ENCODE measurements at regions not wholly inside any gene's neighbourhood (a gene's known extent, or its start where the extent isn't known, plus 50 kb on each side); places are given as distances from the start of the nearest gene placed in this dataset.

DNA sequence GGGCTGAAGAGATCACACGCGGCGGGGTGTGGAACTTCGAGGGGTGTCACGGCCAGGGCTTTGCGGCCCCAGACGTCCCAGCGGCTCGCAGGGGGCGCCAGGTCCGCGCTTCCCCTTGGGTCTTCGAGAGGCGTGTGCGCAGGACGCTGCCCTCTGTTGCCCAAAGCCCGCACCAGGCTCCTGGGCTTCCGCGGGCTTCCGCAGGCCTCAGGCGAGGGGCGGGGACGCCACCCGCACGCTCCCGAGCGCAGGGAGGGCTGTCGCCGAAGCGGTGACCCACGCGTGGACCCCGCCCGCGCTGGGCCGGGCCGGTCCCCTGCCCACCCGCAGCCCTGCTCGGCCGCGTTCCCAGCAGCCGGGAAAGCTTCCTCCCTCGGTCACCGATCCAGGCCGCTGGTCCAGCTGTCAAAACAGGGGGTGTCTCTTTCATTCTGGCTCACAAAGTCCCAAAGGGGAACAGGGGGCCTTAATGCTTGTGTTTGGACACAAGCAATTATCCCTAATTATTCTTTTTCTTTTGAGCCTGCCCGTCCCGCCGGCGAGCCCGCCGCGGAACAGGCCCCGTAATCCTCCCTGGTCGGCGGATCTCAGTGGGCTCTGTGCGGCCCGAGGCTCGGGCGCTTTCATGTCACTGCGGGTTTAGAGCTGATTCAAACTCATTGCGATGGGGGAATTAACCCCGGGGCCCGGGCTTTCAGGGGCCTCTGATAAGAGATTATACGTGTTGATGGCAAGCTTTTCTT, 60.6 kb downstream of the TMEM174 start:
- TF ChIP-seq, protein P1, sequence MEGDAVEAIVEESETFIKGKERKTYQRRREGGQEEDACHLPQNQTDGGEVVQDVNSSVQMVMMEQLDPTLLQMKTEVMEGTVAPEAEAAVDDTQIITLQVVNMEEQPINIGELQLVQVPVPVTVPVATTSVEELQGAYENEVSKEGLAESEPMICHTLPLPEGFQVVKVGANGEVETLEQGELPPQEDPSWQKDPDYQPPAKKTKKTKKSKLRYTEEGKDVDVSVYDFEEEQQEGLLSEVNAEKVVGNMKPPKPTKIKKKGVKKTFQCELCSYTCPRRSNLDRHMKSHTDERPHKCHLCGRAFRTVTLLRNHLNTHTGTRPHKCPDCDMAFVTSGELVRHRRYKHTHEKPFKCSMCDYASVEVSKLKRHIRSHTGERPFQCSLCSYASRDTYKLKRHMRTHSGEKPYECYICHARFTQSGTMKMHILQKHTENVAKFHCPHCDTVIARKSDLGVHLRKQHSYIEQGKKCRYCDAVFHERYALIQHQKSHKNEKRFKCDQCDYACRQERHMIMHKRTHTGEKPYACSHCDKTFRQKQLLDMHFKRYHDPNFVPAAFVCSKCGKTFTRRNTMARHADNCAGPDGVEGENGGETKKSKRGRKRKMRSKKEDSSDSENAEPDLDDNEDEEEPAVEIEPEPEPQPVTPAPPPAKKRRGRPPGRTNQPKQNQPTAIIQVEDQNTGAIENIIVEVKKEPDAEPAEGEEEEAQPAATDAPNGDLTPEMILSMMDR (conservative IDR thresholded peaks at IDR 0.05): no peak
- DNase-seq (ENCODE audit: low read depth, low spot score): no peak
- Mint-ChIP-seq H3K9me3 (no peaks in the 10 kb centered on the region), H3K4me3 (peak overlapping the region; percentile 81), H3K27ac (ENCODE audit: unreplicated experiment) (no peak overlapping the region), H3K36me3 (ENCODE audit: low read depth) (peaks cover 3% of the 10 kb centered on the region), H3K4me1 (peaks cover 5% of the 10 kb centered on the region), H3K27me3 (ENCODE audit: low read depth) (peaks cover 85% of the 10 kb centered on the region)

DNA sequence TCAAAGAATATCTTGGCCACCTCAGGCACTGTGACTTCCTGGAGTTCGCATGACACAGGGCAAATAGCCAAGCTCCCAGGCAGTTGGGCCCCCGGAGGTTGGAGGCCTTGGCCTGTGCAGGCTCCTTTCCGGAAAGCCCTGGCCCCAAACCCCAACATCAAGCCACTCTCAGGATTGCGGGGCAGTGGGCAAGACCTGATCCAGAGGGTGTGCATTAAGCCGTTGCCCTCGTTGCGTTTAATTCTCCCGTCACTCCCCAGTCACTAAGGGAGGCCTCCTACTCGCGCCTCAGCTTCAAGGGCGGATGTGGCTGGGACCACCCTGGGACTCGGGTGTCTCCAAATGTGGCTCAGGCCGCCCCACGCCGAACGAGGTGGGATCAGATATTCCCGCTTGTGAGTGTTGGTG, 60.1 kb downstream of the TMEM174 start:
- Mint-ChIP-seq H3K27me3 (ENCODE audit: low read depth) (peaks cover 90% of the 10 kb centered on the region), H3K9me3 (no peaks in the 10 kb centered on the region), H3K4me3 (peak overlapping the region; percentile 44), H3K4me1 (peaks cover 5% of the 10 kb centered on the region), H3K36me3 (ENCODE audit: low read depth) (peaks cover 3% of the 10 kb centered on the region), H3K27ac (ENCODE audit: unreplicated experiment) (no peak overlapping the region)
- no peak for DNase-seq (ENCODE audit: low read depth, low spot score)
- TF ChIP-seq, protein P1 (conservative IDR thresholded peaks at IDR 0.05): no peak

DNA sequence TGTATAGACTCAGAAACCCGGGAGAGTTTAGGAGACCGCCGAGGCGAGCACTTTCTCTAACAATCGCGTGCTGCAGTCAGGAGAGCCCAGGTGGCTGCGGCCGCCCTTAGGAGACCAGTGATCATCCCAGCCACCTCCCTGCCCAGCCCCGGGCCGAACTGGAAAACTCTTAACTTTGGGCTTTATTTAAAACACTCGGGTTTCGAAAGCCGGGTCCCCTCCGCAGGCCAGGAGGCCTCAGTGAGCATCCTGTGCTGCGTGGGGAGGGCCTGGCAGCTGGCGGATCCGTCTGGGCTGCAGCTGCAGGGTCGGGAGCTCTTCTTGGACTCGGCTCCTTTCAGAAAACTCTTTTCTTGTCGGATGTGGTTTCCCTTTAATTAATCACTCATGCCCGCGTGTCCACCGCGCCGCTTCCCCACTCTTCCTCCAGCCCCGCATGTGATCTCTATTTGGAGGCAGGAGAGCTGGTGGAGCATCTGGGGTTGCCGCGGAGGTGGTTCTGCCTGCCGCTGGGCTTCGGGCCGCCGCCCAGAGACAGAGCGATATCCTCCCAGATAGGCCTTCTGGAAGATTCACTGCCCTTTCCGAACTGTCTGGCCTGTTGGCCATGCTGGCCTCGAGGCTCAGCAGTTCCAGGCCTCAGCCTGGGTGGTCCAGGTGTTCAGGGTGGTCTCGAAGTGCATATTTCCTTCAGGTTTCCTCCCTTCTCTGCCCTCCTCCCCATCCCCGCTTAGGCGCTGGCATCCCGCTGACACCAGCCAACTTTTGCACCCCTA, 59.5 kb downstream of the TMEM174 start:
- Mint-ChIP-seq H3K27me3 (ENCODE audit: low read depth) (peaks cover 97% of the 10 kb centered on the region), H3K9me3 (no peaks in the 10 kb centered on the region), H3K27ac (ENCODE audit: unreplicated experiment) (no peak overlapping the region), H3K4me3 (peak overlapping the region; percentile 41), H3K36me3 (ENCODE audit: low read depth) (peaks cover 3% of the 10 kb centered on the region), H3K4me1 (peaks cover 5% of the 10 kb centered on the region)
- no peak for DNase-seq (ENCODE audit: low read depth, low spot score)
- TF ChIP-seq, protein P1 (conservative IDR thresholded peaks at IDR 0.05): no peak

DNA sequence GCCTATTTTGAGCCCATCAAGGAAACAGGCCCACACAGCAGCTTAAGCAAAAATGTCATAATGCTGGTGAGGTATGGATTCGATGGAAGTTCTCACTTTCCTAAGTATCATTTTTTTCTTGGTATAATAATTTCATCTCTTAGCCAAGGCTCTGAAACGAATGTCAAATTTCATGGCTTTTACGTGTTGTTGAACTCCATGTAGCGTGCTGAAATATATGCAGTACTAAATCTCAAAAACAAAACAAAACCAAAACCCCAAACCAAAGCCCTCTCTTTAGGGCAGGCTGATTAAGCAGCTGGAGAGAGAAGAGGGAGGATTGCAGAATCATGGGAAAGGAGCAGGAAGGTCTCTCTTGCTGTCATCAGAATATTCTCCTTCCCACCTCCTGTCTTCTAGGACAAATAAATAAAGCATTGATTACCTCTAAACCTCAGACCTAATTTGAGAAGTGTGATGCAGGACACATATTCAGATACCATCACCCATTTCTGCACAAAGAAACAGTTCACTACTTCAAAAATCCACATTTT, 58.3 kb downstream of the TMEM174 start:
- Mint-ChIP-seq H3K27me3 (ENCODE audit: low read depth) (peaks cover 98% of the 10 kb centered on the region), H3K4me3 (peak overlapping the region; percentile 25), H3K4me1 (peaks cover 5% of the 10 kb centered on the region), H3K9me3 (no peaks in the 10 kb centered on the region), H3K27ac (ENCODE audit: unreplicated experiment) (no peak overlapping the region), H3K36me3 (ENCODE audit: low read depth) (peaks cover 3% of the 10 kb centered on the region)
- TF ChIP-seq, protein P1 (conservative IDR thresholded peaks at IDR 0.05): no peak
- no peak for DNase-seq (ENCODE audit: low read depth, low spot score)

DNA sequence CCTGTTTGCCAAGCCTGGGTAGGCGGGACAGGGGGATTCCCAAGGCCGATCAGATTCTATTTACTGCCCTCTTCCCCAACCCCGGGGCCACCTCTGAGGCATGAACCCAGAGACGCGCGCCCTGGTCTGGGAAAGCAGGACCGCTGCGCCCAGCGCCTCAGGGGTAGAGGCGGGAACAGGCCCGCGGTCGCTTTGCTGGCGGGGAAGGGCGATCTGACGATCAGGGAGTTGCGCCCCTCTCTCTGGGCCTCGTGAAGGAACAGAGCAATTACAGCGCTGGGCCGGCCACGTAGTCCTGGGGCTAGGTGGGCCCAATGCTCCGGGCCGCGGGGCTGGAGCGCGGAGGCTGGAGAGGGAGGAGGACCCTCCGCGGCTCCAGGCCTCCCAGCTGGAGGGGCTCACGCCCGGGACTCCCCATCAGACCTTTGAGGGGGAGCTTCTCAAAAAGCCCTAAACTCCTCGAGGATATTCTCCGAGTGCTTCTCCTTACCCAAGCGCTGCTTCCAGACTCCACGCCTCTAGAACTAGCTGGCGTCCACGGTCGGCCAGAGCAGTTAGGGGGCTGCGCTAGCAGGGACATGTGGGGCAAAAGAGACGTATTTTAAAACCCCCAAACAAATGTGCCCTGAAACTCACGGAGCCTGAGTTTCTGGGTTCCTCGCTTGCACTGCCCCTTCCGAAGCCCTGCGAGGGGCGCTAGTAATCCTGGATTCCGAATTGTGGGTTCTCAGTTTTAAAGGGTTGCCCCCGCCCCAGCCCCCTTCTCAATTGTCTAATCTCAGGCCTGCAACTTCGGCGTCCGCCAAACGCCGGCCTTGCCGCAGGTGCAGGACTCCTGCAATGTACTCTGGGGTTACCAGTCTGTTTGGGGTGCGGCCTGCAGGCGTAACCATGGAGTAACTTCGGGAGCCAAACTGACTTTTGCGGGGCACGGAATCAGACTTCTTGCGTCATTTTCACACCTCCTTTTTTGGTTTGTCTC, 57.6 kb downstream of the TMEM174 start:
- DNase-seq (ENCODE audit: low read depth, low spot score): no peak
- H3K36me3 Mint-ChIP-seq (ENCODE audit: low read depth): peaks cover 3% of the 10 kb centered on the region
- no peaks in the 10 kb centered on the region for H3K9me3 Mint-ChIP-seq
- no peak overlapping the region for H3K4me3 Mint-ChIP-seq
- H3K27ac Mint-ChIP-seq (ENCODE audit: unreplicated experiment): no peak overlapping the region
- peaks cover 5% of the 10 kb centered on the region for H3K4me1 Mint-ChIP-seq
- TF ChIP-seq, protein P1 (conservative IDR thresholded peaks at IDR 0.05): no peak
- peaks cover 98% of the 10 kb centered on the region for H3K27me3 Mint-ChIP-seq (ENCODE audit: low read depth)

All from neural crest cell (in vitro differentiated cells).